ENCODE measurements at regions not wholly inside any gene's neighbourhood (a gene's known extent, or its start where the extent isn't known, plus 50 kb on each side); places are given as distances from the start of the nearest gene placed in this dataset.

DNA sequence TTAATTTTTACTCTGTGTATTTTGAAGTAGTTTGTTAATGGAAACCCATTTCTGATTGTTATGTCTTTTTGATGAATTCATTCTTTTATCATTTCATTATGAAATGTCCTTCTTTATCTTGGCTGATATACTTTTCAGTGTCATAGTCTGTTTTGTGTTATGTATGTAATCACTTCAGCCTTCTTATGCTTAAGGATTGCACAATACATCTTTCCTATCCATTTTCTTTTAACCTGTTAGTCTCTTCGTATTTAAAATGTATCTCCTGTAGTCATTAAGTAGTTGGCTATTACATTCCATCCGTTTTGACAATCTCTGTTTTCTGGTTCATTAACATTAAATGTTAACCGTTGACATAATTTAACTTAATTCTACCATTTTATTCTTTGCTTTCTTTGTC, 344.6 kb upstream of the CTNND2 start:
- WGBS, 2 donors = 55 to 66% methylated on average over 3 of the region's 3 CpGs
- TF ChIP-seq POLR2A (IDR thresholded peaks at IDR 0.05) = no peak
- intact Hi-C loops (cut with DNase I) = no loop called here
- no peak overlapping the region for H3K4me3 ChIP-seq
- no peaks in the 10 kb centered on the region for H3K36me3 ChIP-seq (replicated peaks in 1 of 2; ENCODE audit: insufficient read depth in 1 of 2, low read depth in 2 of 2)
- H3K27me3 ChIP-seq = no peaks in the 10 kb centered on the region
- H3K27ac ChIP-seq = no peak overlapping the region
- no peaks in the 10 kb centered on the region for H3K4me1 ChIP-seq
- DNase-seq = no peak
- ATAC-seq = no peak
- H3K9me3 ChIP-seq = no peaks in the 10 kb centered on the region

DNA sequence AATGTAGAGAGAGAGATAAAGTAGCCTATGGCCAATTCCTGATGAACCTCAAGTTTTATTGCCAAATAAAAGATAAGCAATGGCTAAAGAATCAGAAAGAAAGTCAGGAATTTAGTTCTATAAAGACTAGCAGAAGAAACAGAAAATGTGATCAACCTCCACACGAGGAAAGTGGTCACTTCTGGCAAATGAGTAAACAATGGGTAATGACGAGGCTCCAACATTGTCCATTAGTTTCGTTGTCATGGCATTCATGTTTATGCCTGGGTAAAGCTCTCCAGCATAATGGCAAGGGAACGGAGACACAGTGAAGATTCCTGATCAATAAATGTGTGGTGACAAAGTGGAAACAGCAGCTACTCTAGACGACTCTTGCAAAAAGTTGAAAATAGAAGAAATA, 341.8 kb upstream of the CTNND2 start:
- no peaks in the 10 kb centered on the region for H3K27me3 ChIP-seq
- no peak overlapping the region for H3K27ac ChIP-seq
- DNase-seq = no peak
- no peaks in the 10 kb centered on the region for H3K9me3 ChIP-seq
- H3K36me3 ChIP-seq (replicated peaks in 1 of 2; ENCODE audit: insufficient read depth in 1 of 2, low read depth in 2 of 2) = no peaks in the 10 kb centered on the region
- intact Hi-C loops (cut with DNase I) = no loop called here
- TF ChIP-seq, protein P1, sequence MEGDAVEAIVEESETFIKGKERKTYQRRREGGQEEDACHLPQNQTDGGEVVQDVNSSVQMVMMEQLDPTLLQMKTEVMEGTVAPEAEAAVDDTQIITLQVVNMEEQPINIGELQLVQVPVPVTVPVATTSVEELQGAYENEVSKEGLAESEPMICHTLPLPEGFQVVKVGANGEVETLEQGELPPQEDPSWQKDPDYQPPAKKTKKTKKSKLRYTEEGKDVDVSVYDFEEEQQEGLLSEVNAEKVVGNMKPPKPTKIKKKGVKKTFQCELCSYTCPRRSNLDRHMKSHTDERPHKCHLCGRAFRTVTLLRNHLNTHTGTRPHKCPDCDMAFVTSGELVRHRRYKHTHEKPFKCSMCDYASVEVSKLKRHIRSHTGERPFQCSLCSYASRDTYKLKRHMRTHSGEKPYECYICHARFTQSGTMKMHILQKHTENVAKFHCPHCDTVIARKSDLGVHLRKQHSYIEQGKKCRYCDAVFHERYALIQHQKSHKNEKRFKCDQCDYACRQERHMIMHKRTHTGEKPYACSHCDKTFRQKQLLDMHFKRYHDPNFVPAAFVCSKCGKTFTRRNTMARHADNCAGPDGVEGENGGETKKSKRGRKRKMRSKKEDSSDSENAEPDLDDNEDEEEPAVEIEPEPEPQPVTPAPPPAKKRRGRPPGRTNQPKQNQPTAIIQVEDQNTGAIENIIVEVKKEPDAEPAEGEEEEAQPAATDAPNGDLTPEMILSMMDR (IDR thresholded peaks at IDR 0.05) = no peak
- TF ChIP-seq POLR2A (IDR thresholded peaks at IDR 0.05) = no peak
- ATAC-seq = no peak
- no peak overlapping the region for H3K4me3 ChIP-seq
- WGBS, 2 donors = 34 to 43% methylated on average over 5 of the region's 5 CpGs
- H3K4me1 ChIP-seq = no peaks in the 10 kb centered on the region

DNA sequence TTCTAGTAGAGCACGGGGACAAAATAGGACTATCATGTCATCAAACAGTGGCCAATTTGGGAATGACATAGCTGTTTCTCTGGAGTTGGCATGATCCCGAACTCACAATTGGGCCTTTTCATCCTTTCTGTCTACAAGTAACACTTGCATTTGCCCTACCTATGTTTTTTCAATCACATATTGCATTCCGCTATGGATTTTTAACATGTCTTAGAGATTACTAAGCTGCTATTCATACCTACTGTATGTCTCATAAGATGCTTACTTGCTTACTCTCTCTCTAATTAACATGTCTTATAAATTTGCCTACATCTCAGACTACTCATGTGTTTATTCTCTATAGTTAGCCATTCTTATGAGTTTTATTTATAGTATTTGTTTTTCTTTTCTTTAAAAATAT, 341.2 kb upstream of the CTNND2 start:
- intact Hi-C loops (cut with DNase I) = no loop called here
- Histone ChIP-seq H3K27me3 (no peaks in the 10 kb centered on the region), H3K4me1 (no peaks in the 10 kb centered on the region), H3K27ac (no peak overlapping the region), H3K36me3 (replicated peaks in 1 of 2; ENCODE audit: insufficient read depth in 1 of 2, low read depth in 2 of 2) (no peaks in the 10 kb centered on the region), H3K9me3 (no peaks in the 10 kb centered on the region), H3K4me3 (no peak overlapping the region)
- TF ChIP-seq, protein P1 (IDR thresholded peaks at IDR 0.05) = no peak
- no peak for TF ChIP-seq POLR2A (IDR thresholded peaks at IDR 0.05)
- DNase-seq = no peak
- no peak for ATAC-seq
- 84 to 86% methylated on average over 3 of the region's 3 CpGs for WGBS, 2 donors

DNA sequence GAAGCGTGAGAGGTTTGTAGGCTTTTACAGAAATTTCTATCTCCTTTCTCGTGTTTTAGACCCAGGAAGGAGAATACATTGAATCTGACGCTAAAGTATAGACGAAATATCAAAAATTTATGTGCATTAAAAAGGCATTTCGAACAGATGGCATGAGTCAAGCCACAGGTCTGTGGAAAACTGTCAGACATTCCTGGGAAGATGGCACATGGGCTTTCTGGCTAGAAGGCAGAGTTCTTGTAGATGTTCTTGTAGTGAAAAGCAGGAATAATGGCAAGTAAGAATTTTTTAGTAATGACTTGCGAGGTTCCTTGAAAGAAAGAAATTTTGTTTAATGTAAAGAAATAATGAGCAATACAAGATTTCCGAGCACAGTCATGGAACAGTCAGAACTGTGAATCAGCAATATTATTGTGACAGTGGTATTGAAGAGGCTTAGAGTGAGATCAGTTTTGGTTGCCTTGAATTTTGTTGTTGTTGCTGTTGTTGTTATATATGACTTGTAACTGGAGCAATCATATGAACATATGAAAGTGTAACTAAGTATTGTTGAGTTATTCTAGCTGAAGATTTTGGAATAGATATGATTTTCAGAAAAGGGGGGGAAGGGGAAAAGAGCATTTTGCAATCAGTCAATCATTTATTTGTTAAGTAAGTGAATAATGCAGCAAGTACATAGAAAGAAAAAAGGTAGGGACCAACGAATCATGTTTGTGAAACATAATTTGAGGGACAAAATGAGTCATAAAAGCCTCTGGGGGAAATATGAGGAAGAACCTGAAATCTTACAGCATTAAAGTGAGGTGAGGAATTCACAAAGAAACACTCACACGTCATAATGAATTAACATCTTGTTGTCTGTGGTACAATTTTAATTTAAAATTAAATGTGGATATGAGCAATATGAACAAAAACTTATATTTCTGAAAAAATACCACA, 339.0 kb upstream of the CTNND2 start:
- H3K27ac ChIP-seq = no peak overlapping the region
- WGBS, 2 donors = 62 to 66% methylated on average over 9 of the region's 9 CpGs
- ATAC-seq = no peak

DNA sequence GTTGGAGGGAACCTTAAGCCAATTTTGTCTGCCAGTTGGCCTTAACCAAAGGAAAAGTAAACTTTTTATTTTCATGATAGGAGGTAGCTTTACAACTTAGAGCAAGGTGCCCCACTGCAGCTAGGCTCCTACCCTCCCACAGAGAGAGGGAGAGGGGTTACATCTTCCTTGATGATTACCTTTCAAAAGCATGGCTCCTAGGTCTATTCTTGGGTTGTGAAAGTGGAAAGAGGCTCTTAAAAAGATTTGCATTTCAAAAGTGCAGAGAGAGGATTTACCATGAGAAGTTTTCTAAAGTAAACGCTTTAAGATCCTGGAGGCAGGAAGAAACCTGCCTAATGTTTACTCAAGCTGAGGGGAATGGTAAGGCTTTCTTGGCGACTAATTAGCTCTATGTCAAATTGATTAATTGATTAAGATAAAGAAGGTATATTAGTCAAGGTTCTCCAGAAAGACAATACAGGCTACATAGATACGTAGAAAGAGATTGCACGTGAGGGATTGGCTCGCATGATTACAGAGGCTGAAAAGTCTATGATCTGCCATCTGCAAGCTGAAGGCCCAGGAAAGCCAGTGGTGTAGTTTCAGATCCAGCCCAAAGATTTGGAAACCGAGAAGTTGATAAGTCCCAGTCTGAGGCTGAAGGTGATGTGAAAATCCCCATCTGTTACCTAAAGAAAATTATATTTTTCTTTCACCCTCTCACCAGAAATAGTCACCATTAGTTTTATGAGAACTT, 333.8 kb upstream of the CTNND2 start:
- TF ChIP-seq, protein P1 (IDR thresholded peaks at IDR 0.05) = no peak
- no peak for TF ChIP-seq POLR2A (IDR thresholded peaks at IDR 0.05)
- H3K27me3 ChIP-seq = no peaks in the 10 kb centered on the region
- ATAC-seq (no peak), DNase-seq (no peak)
- no peaks in the 10 kb centered on the region for H3K9me3 ChIP-seq
- peaks cover 5% of the 10 kb centered on the region for H3K4me1 ChIP-seq
- H3K4me3 ChIP-seq = no peak overlapping the region
- intact Hi-C loops (cut with DNase I) = no loop called here
- H3K36me3 ChIP-seq (replicated peaks in 1 of 2; ENCODE audit: insufficient read depth in 1 of 2, low read depth in 2 of 2) = no peaks in the 10 kb centered on the region
- H3K27ac ChIP-seq = no peak overlapping the region
- 12 to 16% methylated on average over 6 of the region's 6 CpGs for WGBS, 2 donors

More for the DNA sequence above, 339.0 kb upstream of the CTNND2 start:
- Histone ChIP-seq H3K4me1 (no peaks in the 10 kb centered on the region), H3K9me3 (no peaks in the 10 kb centered on the region), H3K27me3 (no peaks in the 10 kb centered on the region), H3K36me3 (replicated peaks in 1 of 2; ENCODE audit: insufficient read depth in 1 of 2, low read depth in 2 of 2) (no peaks in the 10 kb centered on the region), H3K4me3 (no peak overlapping the region)
- intact Hi-C loops (cut with DNase I) = no loop called here
- TF ChIP-seq, protein P1 (IDR thresholded peaks at IDR 0.05) = no peak
- TF ChIP-seq POLR2A (IDR thresholded peaks at IDR 0.05) = no peak
- no peak for DNase-seq

Measured in body of pancreas (tissue), 4 donors.